GM12892 (cell line): ENCODE measurements at regions not wholly inside any gene's neighbourhood (a gene's known extent, or its start where the extent isn't known, plus 50 kb on each side); places are given as distances from the start of the nearest gene placed in this dataset.

Source experiments
- DNase-seq: peaks from one replicate; pipeline ENCODE4 v3.0.0; 2011; ENCODE audit not compliant: insufficient read length
- FAIRE-seq: peaks from 2 replicates; lab custom pipeline; 2011; peaks lifted over from hg19 to GRCh38; lab: Jason Lieb, UNC
- POLR2A ChIP-seq: IDR thresholded peaks from 2 replicates; pipeline ENCODE4 v1.6.1; 2011; ENCODE audit warnings: low read depth, low read length, control low read depth
- POLR2AphosphoS5 ChIP-seq: IDR thresholded peaks from 2 replicates; pipeline ENCODE4 v1.6.1; 2011; ENCODE audit warnings: low read depth, low read length, control low read depth
- TAF1 ChIP-seq: IDR thresholded peaks from 2 replicates; pipeline ENCODE4 v1.6.1; 2011; ENCODE audit warnings: low read depth, mild to moderate bottlenecking, control low read depth, low read length, borderline replicate concordance

- TF ChIP-seq POLR2A = no peak
- TF ChIP-seq POLR2AphosphoS5 = no peak
- TF ChIP-seq TAF1 = no peak
- FAIRE-seq = no peak
- DNase-seq = no peak
These were observed 195.8 kb downstream of the UQCRFS1 start for GRCh38 chr19:29016926-29017760.

GRCh38 chr19:29016353-29016752 lies 196.6 kb downstream of the UQCRFS1 start:
- TF ChIP-seq TAF1 (no peak), POLR2AphosphoS5 (no peak), POLR2A (no peak)
- FAIRE-seq (no peak), DNase-seq (no peak)

- no peak for FAIRE-seq
These were observed 197.4 kb downstream of the UQCRFS1 start for GRCh38 chr19:29015569-29015968.

GRCh38 chr19:29014857-29015436 lies 198.0 kb downstream of the UQCRFS1 start:
- DNase-seq (no peak), FAIRE-seq (no peak)

More at GRCh38 chr19:29015569-29015968, 197.4 kb downstream of the UQCRFS1 start:
- DNase-seq = no peak
- no peak for TF ChIP-seq POLR2AphosphoS5
- no peak for TF ChIP-seq TAF1
- TF ChIP-seq POLR2A = no peak

GRCh38 chr19:29013988-29014387 lies 199.0 kb downstream of the UQCRFS1 start:
- no peak for TF ChIP-seq POLR2A
- no peak for TF ChIP-seq TAF1
- TF ChIP-seq POLR2AphosphoS5 = no peak
- no peak for FAIRE-seq
- no peak for DNase-seq

More at GRCh38 chr19:29014857-29015436, 198.0 kb downstream of the UQCRFS1 start:
- TF ChIP-seq POLR2AphosphoS5 (no peak), TAF1 (no peak), POLR2A (no peak)

- no peak for TF ChIP-seq POLR2A
- TF ChIP-seq TAF1 = no peak
- no peak for TF ChIP-seq POLR2AphosphoS5
- DNase-seq (no peak), FAIRE-seq (no peak)
These were observed 199.6 kb downstream of the UQCRFS1 start for GRCh38 chr19:29013325-29013724.

- DNase-seq (no peak), FAIRE-seq (no peak)
- TF ChIP-seq POLR2A = no peak
- TF ChIP-seq POLR2AphosphoS5 = no peak
- no peak for TF ChIP-seq TAF1
These were observed 200.5 kb downstream of the UQCRFS1 start for GRCh38 chr19:29012457-29012856.

GRCh38 chr19:29010276-29010675 lies 202.7 kb downstream of the UQCRFS1 start:
- FAIRE-seq = no peak
- DNase-seq = no peak
- TF ChIP-seq POLR2A (no peak), TAF1 (no peak), POLR2AphosphoS5 (no peak)

GRCh38 chr19:29006057-29006735 lies 206.8 kb downstream of the UQCRFS1 start:
- TF ChIP-seq POLR2A (no peak), TAF1 (no peak), POLR2AphosphoS5 (no peak)
- FAIRE-seq (no peak), DNase-seq (no peak)

- TF ChIP-seq TAF1 (no peak), POLR2AphosphoS5 (no peak), POLR2A (no peak)
- DNase-seq = no peak
- no peak for FAIRE-seq
These were observed 208.2 kb downstream of the UQCRFS1 start for GRCh38 chr19:29004796-29005195.

GRCh38 chr19:29003641-29004409 lies 209.1 kb downstream of the UQCRFS1 start:
- FAIRE-seq (no peak), DNase-seq (no peak)
- no peak for TF ChIP-seq POLR2AphosphoS5
